NCI-H2196 treated with DMSO at 0.1 percent for 48 hours (cell line): ENCODE measurements at regions not wholly inside any gene's neighbourhood (a gene's known extent, or its start where the extent isn't known, plus 50 kb on each side); places are given as distances from the start of the nearest gene placed in this dataset.

Source experiments
- DNase-seq: peaks from one replicate; lab custom pipeline; 2025; ENCODE audit not compliant: unreplicated experiment; lab: John Stamatoyannopoulos, UW

DNA sequence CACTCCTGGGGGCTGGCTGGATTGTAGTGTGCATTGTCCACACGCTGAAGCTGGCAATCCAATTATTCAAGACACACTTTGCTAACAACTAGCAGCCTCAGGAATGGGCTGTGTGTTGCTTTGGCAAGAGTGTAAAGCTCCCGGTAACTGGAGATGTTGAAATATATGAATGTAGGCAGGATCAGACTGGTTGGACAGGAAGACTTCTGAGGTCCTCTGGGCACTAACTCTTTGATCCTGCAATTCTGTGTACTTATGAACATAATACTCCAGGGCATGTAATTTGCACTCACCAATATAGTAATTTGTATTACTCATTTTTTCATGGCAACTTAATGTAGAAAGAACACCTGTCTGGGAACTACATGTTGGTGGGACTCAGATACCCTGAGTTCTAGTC lies 106.7 kb upstream of the SLC28A3 start:
- DNase-seq = no peak

GRCh38 chr9:84450029-84450428 lies 109.5 kb upstream of the SLC28A3 start:
- DNase-seq = no peak

DNA sequence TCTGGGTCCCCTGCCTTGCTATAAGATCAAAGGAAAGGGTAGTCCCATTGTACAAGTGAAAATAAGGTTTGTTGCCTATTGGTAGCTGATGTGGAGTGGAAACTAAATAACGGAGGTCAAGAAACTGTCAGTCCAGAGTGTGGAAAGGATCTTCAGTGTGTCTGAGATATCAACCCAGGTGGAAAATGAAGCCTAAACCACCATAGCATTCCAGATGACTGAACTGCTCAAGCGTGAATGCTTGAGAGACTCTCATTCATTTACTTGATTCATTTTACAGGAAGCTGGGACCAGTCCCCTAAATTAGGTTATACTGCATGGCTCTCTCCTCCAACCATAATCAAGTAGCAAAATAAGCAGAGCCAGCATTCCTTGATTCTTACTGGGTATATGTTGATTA lies 116.0 kb upstream of the SLC28A3 start:
- no peak for DNase-seq

DNA sequence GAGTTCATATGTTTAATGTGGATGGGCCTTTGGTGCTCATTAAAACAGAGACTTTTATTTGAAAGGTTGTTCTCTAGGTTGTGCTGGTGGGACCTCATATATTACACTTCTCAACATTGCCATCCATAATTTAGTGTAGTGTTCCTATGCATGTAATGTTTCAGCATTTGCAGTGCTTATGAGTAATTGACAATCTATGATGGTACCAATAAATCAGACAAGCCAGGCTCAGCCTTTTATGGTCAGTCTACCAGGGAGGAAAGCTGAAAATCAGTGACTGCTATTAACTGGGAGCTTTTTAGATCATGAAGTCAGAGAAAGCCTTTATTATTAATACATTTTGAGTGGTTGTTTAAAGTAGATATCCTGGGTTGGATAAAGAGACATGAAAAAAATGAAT lies 120.1 kb upstream of the SLC28A3 start:
- no peak for DNase-seq

DNA sequence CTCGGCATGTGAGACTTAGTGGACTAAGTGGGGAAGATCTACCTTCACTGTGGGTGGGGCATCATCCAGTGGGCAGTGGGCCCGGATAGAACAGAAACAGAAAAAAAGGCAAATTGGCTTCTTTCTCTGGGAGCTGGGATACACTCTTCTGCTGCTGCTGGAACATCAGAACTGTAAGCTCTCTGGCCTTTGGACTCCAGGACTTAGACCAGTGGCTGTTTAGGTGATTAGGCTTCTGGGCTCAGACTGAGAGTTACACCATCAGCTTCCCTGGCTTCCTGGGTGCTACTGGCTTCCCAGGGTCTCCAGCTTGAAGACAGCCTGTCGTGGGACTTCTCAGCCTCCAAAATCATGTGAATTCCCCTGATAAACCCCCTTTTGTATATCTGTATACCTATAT lies 122.7 kb upstream of the SLC28A3 start:
- DNase-seq = no peak

DNA sequence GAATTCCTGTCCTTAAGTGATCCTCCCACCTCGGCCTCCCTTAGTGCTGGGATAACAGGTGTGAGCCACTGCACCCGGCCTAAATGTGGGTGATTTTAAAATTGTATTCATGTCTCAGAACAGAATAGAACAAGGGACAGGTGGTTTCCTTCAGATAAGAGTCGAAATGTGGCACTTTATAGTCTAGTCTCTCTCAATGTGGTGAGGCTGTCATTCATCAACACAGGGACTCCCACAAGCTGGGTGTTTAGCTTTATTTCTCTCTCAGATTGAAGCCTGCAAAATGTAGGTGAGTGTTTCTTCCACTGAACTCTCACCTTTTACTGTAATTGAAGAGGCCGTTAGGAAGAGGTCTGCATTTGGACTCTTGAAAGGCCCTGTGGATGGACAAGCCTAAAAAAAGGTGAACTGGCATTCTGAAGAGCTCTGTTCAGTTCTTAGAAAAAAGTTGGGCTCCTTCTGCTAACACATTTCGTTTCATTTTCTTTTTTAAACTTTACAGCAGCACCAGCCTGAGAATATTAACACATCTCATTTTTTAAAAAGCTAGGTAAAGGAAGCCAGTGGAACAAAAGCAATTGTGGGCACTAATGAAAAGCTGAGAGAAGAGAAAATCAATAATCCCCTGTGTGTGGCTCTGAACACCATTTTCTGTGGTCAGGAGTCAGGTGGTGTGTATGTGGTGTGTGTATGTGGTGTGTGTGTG lies 126.2 kb upstream of the SLC28A3 start:
- DNase-seq = no peak

DNA sequence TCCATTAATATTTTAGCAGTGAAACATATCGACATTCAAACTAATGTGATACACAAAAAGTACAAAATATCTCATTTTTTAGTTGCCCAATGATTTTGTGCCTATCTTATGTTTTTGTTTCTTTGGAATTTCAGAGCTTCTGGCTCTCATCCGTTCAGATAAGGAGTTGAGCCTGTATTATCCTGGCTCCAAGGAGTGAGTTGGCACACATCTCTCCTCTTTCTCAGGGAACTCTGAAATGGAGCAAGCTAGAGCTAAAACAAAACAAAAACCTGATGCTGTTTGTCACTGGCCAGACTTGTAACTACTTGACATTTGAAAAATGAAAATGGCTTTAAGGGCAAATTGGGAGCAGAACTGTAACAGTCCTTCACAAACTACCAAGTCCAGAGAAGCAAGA lies 131.3 kb upstream of the SLC28A3 start:
- DNase-seq = no peak

GRCh38 chr9:84478996-84479395 lies 138.4 kb upstream of the SLC28A3 start:
- DNase-seq = no peak

DNA sequence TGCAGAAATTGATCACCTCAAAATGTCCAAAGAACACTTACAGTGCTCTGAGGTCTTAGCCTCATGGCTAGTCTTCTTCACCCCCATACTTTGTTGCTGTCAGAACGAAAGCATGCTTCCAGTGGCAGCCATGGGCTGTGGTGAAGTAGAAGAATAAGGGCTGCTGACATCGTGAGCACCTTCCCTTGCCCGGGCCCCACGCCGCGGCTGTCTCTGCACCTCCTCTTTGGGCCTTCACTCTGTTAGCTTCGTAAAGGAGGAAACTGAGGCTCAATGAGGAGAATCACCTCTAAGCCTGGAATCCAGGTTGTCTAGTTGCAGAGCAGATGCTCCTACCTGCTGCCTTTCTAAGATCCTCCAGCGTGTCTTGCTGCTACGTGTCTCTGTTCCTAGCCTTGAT lies 139.5 kb upstream of the SLC28A3 start:
- DNase-seq = no peak

GRCh38 chr9:84481231-84481630 lies 140.7 kb upstream of the SLC28A3 start:
- no peak for DNase-seq

DNA sequence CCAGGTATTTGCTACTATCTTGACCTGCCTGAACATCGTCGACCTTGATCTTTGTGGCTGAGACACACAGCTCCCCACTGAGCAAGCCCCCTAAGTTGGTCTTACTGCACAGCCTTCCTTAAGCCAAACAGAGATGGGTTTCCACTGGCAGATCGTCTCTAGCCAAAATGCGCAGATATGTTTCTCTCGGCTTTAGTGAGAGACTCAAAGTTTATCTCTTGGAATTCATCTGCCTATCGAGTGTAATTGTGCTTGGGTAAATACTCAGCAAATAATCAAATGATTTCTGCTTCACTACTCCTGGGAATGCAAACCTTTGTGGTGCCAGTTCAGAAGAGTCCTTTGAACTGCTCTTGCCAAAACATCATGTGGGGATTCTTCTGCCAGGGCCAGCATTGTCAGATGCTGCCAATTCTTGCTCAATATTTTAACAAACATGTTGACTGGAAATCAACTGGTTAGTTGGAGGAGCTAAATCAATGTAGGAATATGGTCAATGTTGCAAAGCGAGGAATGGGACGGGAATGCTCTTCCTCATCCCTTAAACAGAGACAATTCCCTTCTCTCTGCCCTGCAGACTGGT lies 141.2 kb upstream of the SLC28A3 start:
- DNase-seq = no peak

GRCh38 chr9:84482607-84483006 lies 142.0 kb upstream of the SLC28A3 start:
- no peak for DNase-seq

DNA sequence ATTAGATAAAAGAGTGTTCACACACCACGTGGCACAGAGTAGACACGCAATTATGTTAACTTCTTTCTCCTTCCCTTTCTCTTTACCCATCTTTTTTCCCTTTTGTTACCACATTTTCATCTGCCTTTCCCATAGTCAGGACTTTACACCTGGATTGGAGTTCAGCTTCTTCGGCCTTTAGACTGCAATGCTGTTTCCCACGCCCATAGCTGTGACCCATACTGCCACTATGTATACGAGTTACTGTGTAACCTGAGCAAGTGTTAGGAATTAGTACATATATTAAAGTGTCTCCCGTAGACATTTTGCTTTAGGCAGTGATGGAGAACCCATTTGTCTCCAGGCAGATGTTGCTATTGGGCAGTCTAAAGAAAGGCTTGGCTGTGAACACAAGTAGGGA lies 143.6 kb upstream of the SLC28A3 start:
- DNase-seq = no peak

DNA sequence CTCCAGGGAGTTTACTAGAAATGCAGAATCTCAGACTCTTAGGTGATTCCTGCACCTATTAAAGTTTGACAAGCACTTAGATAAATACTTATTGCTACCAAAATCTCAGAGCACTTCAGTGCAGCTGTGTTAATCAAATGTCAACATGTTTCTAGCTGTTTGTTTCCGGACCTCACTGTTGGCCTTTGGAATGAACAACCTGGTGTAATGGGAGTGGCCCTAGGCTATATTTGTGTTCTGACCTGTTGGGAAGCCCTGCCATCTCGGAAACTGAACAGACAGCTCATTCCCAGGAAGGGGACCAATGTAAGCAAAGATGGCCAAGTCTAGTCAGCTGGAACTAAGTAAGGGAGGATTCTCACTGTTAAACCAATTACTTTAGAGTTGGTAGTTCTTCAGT lies 145.0 kb upstream of the SLC28A3 start:
- no peak for DNase-seq

DNA sequence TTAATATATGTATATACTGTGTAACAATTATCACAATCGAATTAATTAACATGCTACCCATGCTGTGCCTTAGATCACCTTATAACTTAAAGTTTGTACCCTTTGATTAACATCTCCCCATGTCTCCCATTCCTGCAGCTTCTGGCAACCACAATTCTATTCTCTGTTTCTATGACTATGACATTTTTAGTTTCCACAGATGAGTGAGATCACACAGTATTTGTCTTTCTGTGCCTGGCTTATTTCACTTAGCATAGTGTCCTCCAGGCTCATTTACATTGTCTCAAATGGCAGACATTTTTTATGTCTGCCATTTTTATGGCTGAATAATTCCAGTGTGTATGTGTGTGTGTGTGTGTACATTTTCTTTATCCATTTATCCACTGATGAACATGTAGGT lies 146.1 kb upstream of the SLC28A3 start:
- DNase-seq = no peak

DNA sequence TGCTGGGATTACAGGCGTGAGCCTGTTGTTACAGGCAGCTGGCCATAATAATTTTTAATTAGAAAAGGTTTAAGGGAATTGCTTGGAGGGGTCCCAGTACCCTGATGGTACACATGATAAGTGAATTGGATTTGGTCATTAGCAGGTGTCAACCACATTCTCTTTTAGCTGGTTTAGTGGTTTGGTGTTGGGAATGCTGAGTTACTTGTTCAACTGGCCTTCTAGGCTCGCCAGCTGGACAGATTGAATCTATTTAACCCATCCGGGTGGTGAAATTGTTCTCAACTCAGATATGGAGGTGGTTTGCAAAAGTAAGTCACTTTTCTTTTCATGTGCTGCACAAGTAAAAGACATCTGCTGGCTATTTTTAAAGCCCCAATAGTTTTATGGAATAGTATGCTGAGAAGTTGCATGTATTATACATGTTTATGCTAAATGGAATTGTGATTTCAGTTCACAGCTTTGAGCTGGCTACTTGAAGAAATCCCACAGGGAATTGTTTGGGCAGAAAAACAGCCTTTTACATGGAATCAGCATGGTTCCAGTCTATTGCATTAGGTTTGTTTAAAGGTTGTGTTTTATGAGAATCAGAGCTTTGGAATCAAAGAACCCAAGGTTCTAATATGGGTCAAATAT lies 149.8 kb upstream of the SLC28A3 start:
- DNase-seq = no peak

DNA sequence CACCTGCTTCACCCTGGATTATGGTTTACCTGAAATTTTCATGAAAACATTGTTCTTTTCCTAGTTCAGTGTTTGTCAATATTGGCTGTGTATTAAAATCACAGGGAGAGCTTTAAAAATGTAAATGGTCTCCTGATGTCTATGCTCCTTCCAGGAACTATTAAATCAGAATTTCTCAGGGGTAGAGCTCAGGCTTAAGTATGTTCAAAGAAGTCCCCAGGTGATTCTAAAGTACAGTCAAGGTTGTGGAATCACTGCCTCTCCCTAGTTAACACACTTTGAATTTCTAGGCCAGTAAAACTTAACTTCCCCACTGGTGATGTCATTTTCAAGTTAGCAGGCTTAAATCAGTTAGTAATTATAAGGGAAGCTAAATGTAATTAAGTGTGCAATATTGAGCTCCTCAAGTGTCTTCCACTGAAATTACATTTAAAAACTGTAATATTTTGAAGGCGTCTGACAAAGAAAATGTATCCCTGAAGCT lies 150.3 kb upstream of the SLC28A3 start:
- no peak for DNase-seq

- no peak for DNase-seq
Observed at GRCh38 chr9:84492366-84493159, 152.0 kb upstream of the SLC28A3 start.

DNA sequence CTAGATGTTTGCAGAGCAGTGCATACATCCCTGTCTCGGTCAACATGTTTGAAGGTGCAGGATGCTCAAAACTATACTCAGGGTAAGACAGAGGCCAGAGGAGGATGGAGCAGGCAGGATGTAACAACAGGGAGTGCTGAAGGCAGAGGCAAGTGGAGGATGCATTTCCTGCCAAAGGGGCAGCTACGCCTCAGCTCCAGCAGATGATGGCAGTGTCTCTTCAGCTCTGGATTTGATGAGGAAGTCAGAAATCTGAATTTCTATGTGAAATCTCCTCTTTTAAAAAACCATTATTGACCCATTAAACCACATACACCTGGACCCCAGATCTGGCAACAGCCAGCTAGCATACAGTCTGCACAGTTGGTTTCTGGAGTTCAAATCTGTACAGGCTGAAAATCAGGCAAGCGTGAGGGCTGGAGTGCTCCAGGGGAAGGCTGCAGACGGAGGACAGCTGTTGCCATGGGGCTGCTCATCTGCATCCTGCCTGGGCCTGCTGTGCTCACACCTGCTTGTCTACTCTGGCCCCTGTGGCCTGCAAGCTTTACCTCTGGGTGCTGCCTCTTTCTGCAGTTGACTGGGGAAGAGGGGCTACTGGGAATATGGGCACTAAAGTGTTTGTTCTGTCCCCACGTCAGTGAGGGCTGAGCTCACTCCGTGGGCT lies 152.9 kb upstream of the SLC28A3 start:
- no peak for DNase-seq

DNA sequence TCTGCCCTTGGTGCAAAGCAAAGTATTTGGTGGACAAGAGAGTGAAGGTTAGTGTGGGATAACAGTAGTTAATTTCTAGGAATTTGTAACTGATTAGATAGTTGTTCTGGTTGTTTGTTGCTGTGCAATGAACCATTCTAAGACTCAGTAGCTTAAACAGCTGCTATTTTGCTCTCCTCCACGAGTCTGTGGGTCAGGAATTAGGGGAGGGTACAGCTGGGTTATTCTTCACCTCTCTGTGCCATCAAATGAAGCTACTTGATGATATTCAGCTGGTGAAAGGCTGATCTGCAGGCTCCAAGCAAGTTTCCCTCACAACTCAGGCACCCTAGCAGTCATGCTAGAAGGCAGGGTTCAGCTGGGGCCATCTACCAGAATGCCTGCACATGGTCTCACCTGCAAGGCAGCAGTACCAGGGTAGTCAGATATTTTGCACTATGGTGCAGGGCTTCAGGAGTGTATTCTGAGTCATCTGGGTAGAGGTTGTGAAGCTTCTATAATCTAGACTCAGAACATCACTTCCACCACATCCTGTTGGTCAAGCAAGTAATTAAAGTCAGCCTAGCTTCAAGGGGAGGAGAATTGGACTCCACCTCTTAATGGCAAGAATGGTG lies 159.5 kb upstream of the SLC28A3 start:
- DNase-seq = no peak

- no peak for DNase-seq
Observed at GRCh38 chr9:84500826-84501225, 160.3 kb upstream of the SLC28A3 start.
